Activated CD8-positive, alpha-beta T cell treated with anti-CD3 and anti-CD28 coated beads for 36 hours (primary cell): ENCODE measurements at regions not wholly inside any gene's neighbourhood (a gene's known extent, or its start where the extent isn't known, plus 50 kb on each side); places are given as distances from the start of the nearest gene placed in this dataset.

Experiments used
- ATAC-seq: fragments of 200-7000 bp; cut with Tn5 transposase; one replicate; pipeline ENCODE4 v1.10.0; 2021; ENCODE audit warnings: mild to moderate bottlenecking, moderate library complexity
- CTCF ChIA-PET: fragments of 350-600 bp; sonication (Branson Sonifier 250); formaldehyde crosslinking; loops from one replicate; lab custom pipeline; 2021; ENCODE audit warnings: antibody characterized with exemption; lab: Charles Lee
- POLR2A ChIA-PET: fragments of 350-600 bp; sonication (Branson Sonifier 250); formaldehyde crosslinking; loops from one replicate; lab custom pipeline; 2021; ENCODE audit warnings: antibody characterized with exemption; lab: Charles Lee
- DNase-seq: peaks from one replicate; pipeline ENCODE4 v3.0.0-alpha.2; 2020
- H3K27ac Mint-ChIP-seq: one replicate; pipeline ENCODE4 v1.8.0; 2021; ENCODE audit warnings: mild to moderate bottlenecking, mixed read lengths
- H3K27me3 Mint-ChIP-seq: one replicate; pipeline ENCODE4 v1.8.0; 2021; ENCODE audit warnings: mixed read lengths
- H3K36me3 Mint-ChIP-seq: one replicate; pipeline ENCODE4 v1.8.0; 2021; ENCODE audit warnings: low read depth, mixed read lengths
- H3K4me1 Mint-ChIP-seq: one replicate; pipeline ENCODE4 v1.8.0; 2021; ENCODE audit warnings: low read depth, mixed read lengths
- H3K4me3 Mint-ChIP-seq: one replicate; pipeline ENCODE4 v1.8.0; 2021; ENCODE audit warnings: mild to moderate bottlenecking, moderate library complexity, mixed read lengths
- H3K9me3 Mint-ChIP-seq: one replicate; pipeline ENCODE4 v1.8.0; 2021; ENCODE audit warnings: mixed read lengths
- intact Hi-C: fragments of 100-400 bp; cut with micrococcal nuclease; formaldehyde crosslinking; loops from one replicate; pipeline ENCODE4 v1.10.0; 2022
- TF ChIP-seq, protein P1 (sequence below): fragments of 200-600 bp; IDR thresholded peaks from one replicate; pipeline ENCODE4 v1.8.0; 2022; ENCODE audit warnings: antibody characterized with exemption, mild to moderate bottlenecking

DNA sequence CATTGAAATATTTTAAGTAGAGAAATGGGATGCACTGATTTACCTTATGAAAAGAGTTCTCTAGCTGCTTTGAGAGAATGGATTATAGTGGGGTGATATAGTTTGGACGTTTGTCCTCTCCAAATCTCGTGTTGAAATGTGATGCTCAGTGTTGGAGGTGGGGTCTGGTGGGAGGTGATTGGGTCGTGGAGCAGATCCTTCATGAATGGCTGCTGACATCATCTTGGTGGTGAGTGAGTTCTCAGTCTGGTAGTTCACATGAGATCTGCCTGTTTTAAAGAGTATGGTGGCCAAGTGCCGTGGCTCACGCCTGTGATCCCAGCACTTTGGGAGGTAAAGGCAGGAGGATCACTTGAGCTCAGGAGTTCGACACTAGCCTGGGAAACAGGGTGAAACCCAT, 58.7 kb upstream of the SH3RF3 start:
- Mint-ChIP-seq H3K27me3 (no peaks in the 10 kb centered on the region), H3K27ac (no peak overlapping the region), H3K36me3 (no peaks in the 10 kb centered on the region), H3K9me3 (no peaks in the 10 kb centered on the region), H3K4me1 (no peaks in the 10 kb centered on the region), H3K4me3 (no peak overlapping the region)
- ChIA-PET CTCF (interaction anchor here (1.0 kb wide), 1 partner anchor 18 kb away, joined by 3 read pairs; no protein-coding TSS in a partner anchor), POLR2A (no interaction called here)
- intact Hi-C loops, result no loop called here
- ATAC-seq, result no peak
- TF ChIP-seq, protein P1, sequence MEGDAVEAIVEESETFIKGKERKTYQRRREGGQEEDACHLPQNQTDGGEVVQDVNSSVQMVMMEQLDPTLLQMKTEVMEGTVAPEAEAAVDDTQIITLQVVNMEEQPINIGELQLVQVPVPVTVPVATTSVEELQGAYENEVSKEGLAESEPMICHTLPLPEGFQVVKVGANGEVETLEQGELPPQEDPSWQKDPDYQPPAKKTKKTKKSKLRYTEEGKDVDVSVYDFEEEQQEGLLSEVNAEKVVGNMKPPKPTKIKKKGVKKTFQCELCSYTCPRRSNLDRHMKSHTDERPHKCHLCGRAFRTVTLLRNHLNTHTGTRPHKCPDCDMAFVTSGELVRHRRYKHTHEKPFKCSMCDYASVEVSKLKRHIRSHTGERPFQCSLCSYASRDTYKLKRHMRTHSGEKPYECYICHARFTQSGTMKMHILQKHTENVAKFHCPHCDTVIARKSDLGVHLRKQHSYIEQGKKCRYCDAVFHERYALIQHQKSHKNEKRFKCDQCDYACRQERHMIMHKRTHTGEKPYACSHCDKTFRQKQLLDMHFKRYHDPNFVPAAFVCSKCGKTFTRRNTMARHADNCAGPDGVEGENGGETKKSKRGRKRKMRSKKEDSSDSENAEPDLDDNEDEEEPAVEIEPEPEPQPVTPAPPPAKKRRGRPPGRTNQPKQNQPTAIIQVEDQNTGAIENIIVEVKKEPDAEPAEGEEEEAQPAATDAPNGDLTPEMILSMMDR, result no peak
- DNase-seq, result no peak

GRCh38 chr2:109069331-109070194, 59.4 kb upstream of the SH3RF3 start:
- CTCF ChIA-PET, result interaction anchor here (1.0 kb wide), 1 partner anchor 441 kb away, joined by 4 read pairs; no protein-coding TSS in a partner anchor
- no peak for DNase-seq
- intact Hi-C loops, result no loop called here
- POLR2A ChIA-PET, result no interaction called here
- Mint-ChIP-seq H3K27me3 (no peaks in the 10 kb centered on the region), H3K9me3 (no peaks in the 10 kb centered on the region), H3K36me3 (no peaks in the 10 kb centered on the region), H3K4me3 (no peak overlapping the region), H3K27ac (no peak overlapping the region), H3K4me1 (no peaks in the 10 kb centered on the region)
- no peak for ATAC-seq
- TF ChIP-seq, protein P1, result no peak

DNA sequence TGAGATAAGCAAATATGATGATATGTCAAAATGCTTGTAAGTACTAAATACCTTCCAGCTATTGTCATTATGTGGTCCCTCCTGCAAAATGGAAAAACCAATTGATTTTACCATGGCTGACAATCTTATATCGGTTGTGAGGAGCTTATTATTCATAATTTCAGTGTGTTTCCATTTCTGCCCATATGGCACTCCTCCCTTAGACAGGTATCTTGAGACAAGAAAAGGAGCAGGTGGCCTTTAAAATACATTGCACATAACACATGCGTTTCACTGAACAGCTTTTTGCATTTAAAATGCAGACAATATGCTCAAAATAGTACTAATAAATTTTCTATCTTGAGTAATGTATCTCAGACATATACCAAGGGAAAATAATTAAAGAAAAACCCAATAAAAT, 60.2 kb upstream of the SH3RF3 start:
- no peak overlapping the region for H3K27ac Mint-ChIP-seq
- H3K4me3 Mint-ChIP-seq, result no peak overlapping the region
- no peaks in the 10 kb centered on the region for H3K9me3 Mint-ChIP-seq
- intact Hi-C loops, result no loop called here
- TF ChIP-seq, protein P1, result no peak
- H3K4me1 Mint-ChIP-seq, result peaks cover 1% of the 10 kb centered on the region
- POLR2A ChIA-PET, result no interaction called here
- ATAC-seq, result no peak
- DNase-seq, result no peak
- H3K36me3 Mint-ChIP-seq, result no peaks in the 10 kb centered on the region
- no peaks in the 10 kb centered on the region for H3K27me3 Mint-ChIP-seq
- CTCF ChIA-PET, result interaction anchor here (1.0 kb wide), 1 partner anchor 441 kb away, joined by 4 read pairs; no protein-coding TSS in a partner anchor

DNA sequence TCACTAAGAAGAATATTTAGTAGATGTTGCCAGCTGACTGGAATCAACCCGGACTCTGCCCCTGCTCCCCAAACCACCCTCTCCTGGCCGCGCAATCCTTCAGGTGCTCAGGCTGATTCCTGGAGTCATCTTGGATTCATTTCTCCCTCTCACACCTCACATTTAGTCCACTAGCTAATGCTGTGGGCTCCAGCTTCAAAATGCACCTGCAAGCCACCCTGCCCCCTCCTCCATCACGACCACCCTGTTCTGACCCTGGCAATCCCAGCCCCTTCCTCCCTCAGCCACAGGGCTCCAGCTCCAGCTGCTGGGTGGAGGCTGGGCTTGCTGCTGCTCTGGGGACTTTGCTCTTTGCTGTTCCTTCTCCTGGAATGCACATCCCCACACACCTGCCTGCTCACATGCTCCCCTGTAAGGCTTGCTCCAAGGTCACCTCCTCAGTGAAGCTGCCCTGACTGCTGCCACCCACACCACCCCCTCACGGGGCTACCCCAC, 61.3 kb upstream of the SH3RF3 start:
- ATAC-seq (no peak), DNase-seq (no peak)
- Mint-ChIP-seq H3K36me3 (no peaks in the 10 kb centered on the region), H3K27me3 (no peaks in the 10 kb centered on the region), H3K4me3 (no peak overlapping the region), H3K4me1 (peaks cover 12% of the 10 kb centered on the region), H3K9me3 (no peaks in the 10 kb centered on the region), H3K27ac (no peak overlapping the region)
- TF ChIP-seq, protein P1, result no peak
- ChIA-PET CTCF (interaction anchor here (1.0 kb wide), 1 partner anchor 35 kb away, joined by 3 read pairs; no protein-coding TSS in a partner anchor), POLR2A (no interaction called here)
- intact Hi-C loops, result no loop called here
